Right renal pelvis (tissue), 4 donors: ENCODE measurements at regions not wholly inside any gene's neighbourhood (a gene's known extent, or its start where the extent isn't known, plus 50 kb on each side); places are given as distances from the start of the nearest gene placed in this dataset.

Experiments used
- DNase-seq, 4 donors: peaks; one replicate each; pipeline ENCODE4 v3.0.0-alpha.2; 2013; ENCODE audit warnings: low read depth in 4 of 4, low spot score in 3 of 4, missing footprints in 1 of 4

GRCh38 chr2:155703048-155703447 lies 629.5 kb downstream of the NR4A2 start:
- no peak for DNase-seq

GRCh38 chr2:155701721-155702120 lies 630.8 kb downstream of the NR4A2 start:
- DNase-seq: no peak

- DNase-seq: no peak
Measured at GRCh38 chr2:155696571-155696970, 636.0 kb downstream of the NR4A2 start.

GRCh38 chr2:155695505-155695904 lies 637.0 kb downstream of the NR4A2 start:
- no peak for DNase-seq

GRCh38 chr2:155692856-155693255 lies 639.7 kb downstream of the NR4A2 start:
- no peak for DNase-seq

- no peak for DNase-seq
Measured at GRCh38 chr2:155692106-155692505, 640.4 kb downstream of the NR4A2 start.

- DNase-seq: no peak
Measured at GRCh38 chr2:155690785-155691184, 641.7 kb downstream of the NR4A2 start.

GRCh38 chr2:155689791-155690190 lies 642.7 kb downstream of the NR4A2 start:
- DNase-seq: no peak

- DNase-seq: no peak
Measured at GRCh38 chr2:155687181-155687580, 645.3 kb downstream of the NR4A2 start.

- DNase-seq: no peak
Measured at GRCh38 chr2:155679647-155680046, 652.9 kb downstream of the NR4A2 start.

GRCh38 chr2:155675920-155676319 lies 656.6 kb downstream of the NR4A2 start:
- no peak for DNase-seq

GRCh38 chr2:155665704-155666103 lies 666.8 kb downstream of the NR4A2 start:
- no peak for DNase-seq

- DNase-seq: no peak
Measured at GRCh38 chr2:155663265-155663664, 669.3 kb downstream of the NR4A2 start.

GRCh38 chr2:155662224-155662623 lies 670.3 kb downstream of the NR4A2 start:
- DNase-seq: no peak

- DNase-seq: no peak
Measured at GRCh38 chr2:155653176-155653575, 679.3 kb downstream of the NR4A2 start.

GRCh38 chr2:155651851-155652250 lies 680.7 kb downstream of the NR4A2 start:
- no peak for DNase-seq

- DNase-seq: no peak
Measured at GRCh38 chr2:155645791-155646190, 686.7 kb downstream of the NR4A2 start.

- DNase-seq: no peak
Measured at GRCh38 chr2:155643056-155643775, 689.3 kb downstream of the NR4A2 start.

- DNase-seq: no peak
Measured at GRCh38 chr2:155633887-155634570, 698.5 kb downstream of the NR4A2 start.

- DNase-seq: no peak
Measured at GRCh38 chr2:155633060-155633839, 699.3 kb downstream of the NR4A2 start.

GRCh38 chr2:155630760-155631159 lies 701.8 kb downstream of the NR4A2 start:
- DNase-seq: no peak

- no peak for DNase-seq
Measured at GRCh38 chr2:155622443-155622842, 710.1 kb downstream of the NR4A2 start.
